ENCODE measurements at regions not wholly inside any gene's neighbourhood (a gene's known extent, or its start where the extent isn't known, plus 50 kb on each side); places are given as distances from the start of the nearest gene placed in this dataset.
"Not testable (repeated sequence)": the region's sequence is repeated elsewhere in the genome, so short reads cannot be mapped to it uniquely, and the experiment has no call there.

DNA sequence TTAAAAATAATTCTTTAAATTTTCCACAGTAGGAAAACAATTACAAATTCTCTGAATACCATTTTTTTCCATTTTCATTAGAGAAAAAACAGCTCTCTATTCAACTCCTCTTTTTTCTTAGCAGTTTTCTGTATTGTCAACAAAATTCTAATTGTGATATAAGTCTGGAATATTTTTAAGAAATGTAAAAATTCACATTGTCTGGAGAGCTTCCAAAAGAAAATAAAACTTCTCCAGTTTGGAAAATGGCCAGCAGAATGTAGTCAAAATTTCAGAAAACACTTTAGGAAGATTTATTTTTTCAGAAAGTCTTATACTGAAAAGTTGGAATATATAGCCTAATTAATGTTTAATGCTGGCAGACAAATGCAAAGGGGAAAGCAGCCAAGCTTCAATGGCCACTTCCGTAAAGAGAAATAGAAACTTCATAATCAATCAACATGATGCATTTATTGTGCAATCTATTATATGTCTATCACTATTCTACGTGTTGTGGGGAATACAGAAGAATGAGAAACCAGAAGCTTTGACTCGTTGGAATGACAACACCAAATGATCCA is 733.2 kb upstream of the PKDCC start:
- DNase-seq (ENCODE audit: low spot score), result no peak

DNA sequence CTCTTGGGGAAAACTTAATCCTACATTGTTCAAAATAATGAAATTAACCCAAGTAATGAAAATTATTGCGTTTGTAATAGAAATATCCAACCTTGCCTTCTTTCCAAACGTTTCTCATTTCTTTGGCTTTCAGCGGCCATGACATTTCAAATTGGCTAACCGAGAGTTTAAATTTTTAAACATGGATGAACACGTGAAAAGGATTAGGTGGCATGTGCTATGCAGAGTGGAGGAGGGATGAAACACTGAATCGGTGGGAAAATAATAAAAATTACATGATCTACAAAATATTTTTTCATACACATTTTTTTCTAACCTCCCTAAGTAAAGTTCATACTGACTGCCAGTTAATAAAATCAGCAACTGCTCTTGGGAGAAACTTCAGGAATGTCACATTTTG is 728.4 kb upstream of the PKDCC start:
- no peak for DNase-seq (ENCODE audit: low spot score)

DNA sequence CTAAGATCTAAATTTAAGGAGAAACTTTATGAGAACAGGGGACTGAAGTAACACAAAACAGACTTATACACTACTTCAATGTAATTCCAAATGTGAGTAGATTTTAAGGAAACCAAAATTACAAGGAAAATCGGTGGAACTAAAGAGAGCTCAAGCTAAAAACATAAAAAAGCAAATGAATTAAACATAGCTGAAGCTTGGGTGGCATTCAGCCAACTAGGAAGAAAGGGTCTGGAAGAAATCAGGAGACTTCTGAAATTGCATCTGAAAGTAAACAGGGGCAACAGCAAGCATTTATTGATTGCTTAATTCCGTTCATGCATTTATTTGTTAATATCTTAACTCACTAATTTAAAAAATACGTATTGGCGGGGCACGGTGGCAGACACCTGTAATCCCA is 727.3 kb upstream of the PKDCC start:
- no peak for DNase-seq (ENCODE audit: low spot score)

DNA sequence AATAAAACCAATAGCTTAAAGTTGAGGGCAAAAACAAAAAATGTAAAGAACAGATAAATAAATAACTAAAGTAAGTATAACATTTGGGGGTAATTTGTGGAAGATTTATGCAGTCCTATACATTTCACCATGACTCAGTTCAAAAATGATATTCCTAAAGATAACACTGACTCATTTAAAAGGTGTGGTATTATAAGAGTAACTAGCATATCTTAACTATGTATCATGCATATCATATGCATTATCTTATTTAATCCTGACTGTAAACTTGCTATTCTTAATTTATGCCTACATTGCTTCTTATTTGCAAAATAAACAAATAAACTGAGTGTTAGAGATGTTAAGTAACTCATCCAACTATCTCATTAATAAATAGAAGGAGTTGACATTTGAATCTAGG is 726.5 kb upstream of the PKDCC start:
- DNase-seq (ENCODE audit: low spot score), result no peak

DNA sequence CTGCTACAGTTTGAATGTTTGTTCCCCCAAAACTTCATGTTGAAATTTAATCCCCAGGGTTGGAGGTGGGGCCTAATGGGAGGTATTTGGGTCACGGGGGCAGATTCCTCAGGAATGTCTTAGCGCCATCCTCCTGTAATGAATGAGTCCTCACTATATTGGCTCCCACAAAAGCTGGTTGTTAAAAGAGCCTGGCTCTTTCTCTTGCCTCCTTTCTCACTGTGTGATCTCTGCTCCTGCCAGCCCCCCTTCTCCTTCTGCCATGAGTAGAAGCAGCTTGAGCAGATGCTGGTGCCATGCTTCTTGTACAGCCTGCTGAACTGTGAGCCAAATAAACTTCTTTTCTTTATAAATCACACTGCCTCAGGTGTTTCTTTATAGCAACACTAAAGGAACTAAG is 721.0 kb upstream of the PKDCC start:
- no peak for DNase-seq (ENCODE audit: low spot score)

DNA sequence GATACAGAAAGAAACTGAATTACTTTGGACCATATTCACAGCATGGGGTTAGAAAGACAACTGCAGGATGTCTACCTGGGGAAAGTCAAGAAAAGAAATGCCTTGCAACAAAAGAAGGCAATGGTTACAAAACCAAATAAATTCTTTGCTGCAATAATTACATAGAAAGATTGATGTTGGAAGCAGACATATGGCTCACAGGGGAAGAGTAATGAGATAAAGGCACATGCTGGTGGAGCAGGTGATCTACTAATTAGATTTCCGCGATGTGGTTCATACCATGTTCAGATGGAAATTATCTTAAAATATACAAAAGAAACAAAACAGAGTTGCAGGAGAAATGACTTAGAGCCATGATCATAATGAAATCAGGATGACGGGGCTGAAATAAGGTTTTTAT is 718.8 kb upstream of the PKDCC start:
- no peak for DNase-seq (ENCODE audit: low spot score)

DNA sequence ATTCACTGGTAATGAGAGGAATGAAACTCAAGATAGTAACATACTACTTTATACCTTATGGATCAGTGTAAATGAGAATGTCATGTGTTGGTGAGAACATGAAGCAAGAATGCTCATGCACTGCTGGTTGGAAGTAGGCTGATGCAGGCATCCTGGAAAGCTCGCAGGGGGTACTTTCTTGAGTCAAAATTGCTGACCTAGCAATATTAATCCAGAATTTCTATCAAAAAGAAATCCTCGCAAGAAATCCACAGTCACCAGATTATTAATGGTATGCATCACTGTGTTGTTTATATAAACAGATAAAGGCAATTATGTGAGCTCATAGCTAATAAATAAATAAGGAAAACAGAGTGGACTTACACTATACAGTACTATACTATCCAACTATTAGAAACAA is 713.7 kb upstream of the PKDCC start:
- DNase-seq (ENCODE audit: low spot score), result no peak

DNA sequence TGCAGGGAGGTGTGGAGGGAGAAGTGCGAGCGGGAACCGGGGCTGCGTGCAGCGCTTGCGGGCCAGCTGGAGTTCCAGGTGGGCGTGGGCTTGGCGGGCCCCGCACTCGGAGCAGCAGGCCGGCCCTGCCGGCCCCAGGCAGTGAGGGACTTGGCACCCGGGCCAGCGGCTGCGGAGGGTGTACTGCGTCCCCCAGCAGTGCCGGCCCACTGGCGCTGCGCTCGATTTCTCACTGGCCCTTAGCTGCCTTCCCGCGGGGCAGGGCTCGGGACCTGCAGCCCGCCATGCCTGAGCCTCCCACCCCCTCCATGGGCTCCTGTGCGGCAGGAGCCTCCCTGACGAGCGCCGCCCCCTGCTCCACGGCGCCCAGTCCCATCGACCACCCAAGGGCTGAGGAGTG is 712.2 kb upstream of the PKDCC start:
- not testable (repeated sequence) for DNase-seq (ENCODE audit: low spot score)

DNA sequence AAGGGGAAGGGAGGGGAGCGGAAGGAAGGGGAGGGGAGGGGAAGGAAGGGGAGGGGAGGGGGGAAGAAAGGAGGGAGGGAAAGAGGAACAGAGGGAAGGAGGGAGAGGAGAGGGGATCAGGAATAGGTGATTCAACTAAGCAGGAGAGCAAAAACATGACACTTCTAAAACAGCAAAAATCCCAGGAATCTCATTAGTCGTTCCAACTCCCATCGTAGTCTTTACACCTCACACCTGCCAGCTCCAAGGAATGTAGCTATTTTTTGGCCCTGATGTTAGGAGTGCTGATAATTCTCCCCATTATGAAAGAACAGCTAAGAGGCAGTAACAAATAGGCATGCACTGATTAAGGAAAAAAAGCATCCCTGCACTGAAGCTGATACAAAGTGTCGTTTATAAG is 709.9 kb upstream of the PKDCC start:
- no peak for DNase-seq (ENCODE audit: low spot score)

DNA sequence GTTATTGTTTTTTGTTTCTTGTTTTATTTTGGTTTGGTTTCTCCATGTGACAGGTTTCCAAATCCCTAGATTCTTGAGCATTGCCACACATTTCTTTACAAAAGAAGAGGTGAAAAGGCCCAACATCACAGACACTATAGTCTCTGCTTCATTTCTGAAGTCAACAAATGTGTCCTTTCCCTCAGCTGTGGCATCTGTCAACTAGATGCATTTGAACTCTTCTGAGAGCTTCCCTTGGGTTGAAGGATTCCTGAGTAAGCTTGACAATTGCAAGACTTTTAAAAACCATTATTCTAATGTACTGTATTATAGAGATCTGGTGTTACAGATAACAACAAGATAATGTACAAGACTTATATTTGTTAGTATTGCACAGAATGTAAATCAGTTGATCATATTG is 703.3 kb upstream of the PKDCC start:
- DNase-seq (ENCODE audit: low spot score), result no peak

DNA sequence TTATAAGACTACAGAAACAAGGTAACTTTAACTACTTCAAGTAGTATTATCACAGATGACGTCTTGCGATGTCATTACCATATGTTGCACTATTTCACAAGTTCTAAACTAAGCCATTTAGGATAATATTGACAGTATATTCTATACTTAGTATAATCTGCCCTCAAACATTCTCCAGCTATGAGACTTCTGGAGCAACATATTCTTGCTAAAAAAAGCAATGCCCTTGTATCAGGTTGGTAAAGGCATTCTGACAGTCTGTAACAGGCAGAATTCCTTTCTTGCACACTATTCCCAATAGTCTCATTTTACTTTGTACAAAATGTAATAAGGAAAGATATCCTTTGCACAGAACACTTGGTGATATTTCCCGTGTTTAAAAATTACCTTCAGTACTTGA is 694.8 kb upstream of the PKDCC start:
- no peak for DNase-seq (ENCODE audit: low spot score)

DNA sequence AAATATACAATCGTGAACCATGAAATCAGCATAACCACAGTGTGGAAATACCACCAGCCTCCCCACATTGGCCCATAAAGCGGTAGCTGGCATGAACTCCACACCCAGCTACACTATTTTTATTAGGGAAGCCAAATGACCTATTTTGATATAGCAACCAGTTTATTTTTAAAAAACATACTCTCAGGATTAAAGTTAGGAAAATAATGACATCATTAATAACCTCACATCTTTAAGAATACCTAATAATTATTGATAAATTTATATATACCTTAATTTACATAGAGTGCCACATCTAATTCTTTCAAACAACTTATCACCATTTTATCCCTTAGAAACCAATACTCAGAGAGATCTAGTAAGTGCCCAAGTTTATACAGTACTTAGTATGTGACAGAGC is 692.0 kb upstream of the PKDCC start:
- DNase-seq (ENCODE audit: low spot score), result no peak

DNA sequence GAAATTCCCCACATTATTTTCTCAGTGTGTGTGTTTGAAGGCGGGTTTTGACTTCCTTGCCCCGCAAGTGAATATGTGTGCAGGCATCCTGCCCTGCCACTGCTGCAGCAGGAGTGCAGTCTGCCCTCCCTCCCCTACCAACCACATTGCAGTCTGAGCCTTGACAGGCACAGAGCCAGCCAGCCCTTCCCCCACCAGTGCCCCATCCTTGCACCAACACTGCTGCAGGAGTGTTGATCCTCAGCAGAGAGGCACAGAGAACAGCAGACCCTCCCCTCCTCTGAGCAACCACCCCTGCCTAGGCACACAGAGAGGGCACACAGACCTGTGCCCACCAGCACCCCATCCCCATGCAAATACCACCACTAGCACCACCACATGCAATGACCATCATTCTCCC is 683.0 kb upstream of the PKDCC start:
- DNase-seq (ENCODE audit: low spot score), result no peak

DNA sequence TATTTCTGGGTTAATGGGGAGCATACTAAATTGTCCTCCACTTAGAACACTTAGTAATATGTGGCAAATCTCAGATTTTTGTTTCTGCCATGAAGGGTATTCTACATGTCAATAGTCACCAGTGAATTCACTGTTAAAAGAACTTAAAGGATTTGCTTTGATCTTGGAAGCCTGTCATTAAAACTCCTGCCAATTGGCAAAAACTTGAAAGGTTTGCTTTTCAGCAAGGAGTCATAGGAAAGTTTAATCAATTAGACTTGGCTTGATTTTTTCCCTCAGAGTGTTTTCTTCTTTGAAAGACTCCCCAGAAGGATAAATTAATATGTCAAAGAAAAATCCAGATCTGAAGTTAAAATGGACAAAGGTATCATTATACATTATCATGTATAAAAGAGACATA is 671.9 kb upstream of the PKDCC start:
- DNase-seq (ENCODE audit: low spot score), result no peak

DNA sequence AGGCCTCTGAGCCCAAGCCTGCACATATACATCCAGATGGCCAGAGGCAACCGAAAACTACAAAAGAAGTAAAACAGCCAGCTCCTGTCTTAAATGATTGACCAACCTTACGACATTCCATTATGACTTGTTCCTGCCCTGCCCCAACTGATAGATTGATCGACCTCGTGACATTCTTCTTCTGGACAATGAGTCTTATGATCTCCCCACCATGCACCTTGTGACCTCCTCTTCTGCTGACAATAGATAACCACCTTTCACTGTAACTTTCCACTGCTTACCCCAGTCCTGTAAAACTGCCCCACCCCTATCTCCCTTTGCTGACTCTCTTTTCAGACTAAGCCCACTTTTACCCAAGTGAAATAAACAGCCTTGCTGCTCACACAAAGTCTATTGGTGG is 670.0 kb upstream of the PKDCC start:
- DNase-seq (ENCODE audit: low spot score), result no peak

DNA sequence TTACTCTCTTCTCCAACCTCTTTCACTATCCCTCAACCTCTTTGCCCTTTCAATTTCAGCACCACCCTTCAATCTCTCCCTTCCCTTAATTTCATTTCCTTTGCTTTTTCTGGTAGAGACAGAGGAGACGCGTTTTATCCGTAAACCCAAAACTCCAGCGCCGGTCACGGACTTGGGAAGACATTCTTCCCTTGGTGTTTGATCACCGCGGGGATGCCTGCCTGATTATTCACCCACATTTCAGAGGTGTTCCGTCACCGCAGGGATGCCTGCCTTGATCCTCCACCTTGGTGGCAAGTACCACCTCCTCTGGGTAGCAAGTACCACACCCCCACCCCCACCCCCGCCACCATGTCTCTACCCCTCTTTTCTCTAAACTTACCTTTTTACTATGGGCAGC is 669.4 kb upstream of the PKDCC start:
- DNase-seq (ENCODE audit: low spot score), result no peak

DNA sequence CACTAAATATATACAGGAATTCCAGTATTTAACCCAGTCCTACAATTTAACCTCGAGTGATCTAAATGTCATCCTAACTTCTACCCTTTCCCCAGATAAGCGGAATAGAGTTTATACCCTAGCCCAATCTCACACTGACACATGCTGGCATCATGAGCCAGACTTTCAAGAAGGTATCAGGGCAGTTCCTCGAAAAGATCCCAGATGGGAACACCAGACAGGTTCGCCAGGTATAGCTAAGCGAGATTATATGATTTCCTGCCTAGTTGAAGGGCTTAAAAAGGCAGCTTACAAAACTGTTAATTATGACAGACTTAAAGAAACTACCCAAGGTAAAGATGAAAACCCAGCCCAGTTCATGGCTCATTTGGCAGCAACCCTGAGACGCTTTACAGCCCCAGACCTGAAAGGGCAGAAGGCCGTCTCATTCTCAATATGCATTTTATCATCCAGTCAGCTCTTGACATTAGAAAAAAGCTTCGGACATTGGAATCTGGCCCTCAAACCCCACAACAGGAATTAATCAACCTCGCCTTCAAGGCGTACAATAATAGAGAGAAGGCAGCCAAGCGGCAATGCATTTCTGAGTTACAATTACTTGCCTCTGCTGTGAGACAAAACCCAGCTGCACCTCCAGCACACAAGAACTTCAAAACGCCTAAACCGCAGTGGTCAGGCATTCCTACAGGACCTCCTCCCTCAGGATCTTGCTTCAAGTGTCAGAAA is 668.2 kb upstream of the PKDCC start:
- no peak for DNase-seq (ENCODE audit: low spot score)

DNA sequence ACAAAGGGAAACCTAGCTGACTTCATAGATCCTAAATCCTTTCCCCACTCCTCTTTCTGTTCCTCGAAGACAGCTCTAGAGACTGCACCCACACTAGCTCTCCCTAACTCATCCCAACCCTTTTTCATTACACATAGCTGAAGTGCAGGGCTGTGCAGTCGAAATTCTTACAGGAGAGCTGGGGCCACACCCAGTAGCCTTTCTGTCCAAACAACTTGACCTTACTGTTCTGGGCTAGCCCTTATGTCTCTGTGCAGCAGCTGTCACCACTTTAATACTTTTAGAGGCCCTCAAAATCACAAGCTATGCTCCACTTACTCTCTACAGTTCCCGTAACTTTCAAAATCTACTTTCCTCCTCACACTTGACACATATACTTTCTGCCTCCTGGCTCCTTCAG is 666.1 kb upstream of the PKDCC start:
- no peak for DNase-seq (ENCODE audit: low spot score)

DNA sequence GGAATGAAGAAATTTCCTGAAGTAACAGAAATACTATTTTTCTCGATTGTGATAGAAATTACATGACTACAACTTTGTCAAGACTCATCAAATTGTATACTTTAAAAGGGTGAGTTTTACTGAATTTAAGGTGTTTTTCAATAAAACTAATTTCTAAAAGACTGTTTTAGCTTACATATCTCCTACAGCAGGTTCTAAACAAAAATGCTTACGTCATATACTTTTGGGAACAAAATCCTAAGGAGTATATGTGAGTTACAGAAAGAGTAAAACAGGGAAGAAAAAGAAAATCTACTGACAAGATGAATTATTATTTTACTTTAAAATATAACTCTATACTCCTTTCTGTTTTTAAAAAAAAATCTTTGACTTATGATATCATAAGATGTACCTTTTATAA is 660.3 kb upstream of the PKDCC start:
- no peak for DNase-seq (ENCODE audit: low spot score)

DNA sequence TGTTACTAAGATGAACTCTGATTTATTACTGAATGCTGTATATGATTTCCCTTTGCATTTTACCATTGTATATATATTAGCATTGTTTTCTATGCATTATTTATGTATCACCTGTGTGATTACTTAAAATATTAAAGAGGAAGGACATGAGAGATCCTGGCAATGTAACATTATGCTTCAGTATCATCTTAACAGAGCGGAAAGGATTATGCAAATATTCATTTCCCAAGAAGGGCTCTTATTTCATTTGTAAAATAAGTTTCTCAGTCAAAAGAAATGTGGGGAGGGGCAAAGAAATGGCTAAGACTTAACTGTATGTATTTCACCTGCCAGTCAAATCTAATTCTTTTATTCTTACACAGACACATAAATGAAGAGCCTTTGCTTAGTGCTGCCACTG is 654.2 kb upstream of the PKDCC start:
- no peak for DNase-seq (ENCODE audit: low spot score)

DNA sequence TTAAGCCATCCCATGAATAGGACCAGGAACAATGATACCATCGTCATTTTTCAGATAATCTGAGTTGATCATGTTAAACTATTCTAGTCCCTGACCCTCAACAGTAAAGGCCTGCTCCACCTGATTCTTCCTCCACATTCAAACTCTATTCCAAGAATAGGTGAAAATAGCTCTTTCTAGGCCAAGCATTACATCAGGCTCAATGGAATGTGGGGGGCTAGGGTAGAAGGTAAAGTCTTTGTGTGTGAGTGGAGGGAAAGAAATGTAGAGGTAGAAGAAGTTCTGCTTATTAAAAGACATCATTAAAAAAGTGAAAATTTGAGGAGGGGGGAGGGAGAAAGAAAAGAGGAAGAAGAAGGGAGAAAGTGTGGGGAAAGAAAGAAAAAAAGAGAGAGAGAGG is 653.3 kb upstream of the PKDCC start:
- no peak for DNase-seq (ENCODE audit: low spot score)

DNA sequence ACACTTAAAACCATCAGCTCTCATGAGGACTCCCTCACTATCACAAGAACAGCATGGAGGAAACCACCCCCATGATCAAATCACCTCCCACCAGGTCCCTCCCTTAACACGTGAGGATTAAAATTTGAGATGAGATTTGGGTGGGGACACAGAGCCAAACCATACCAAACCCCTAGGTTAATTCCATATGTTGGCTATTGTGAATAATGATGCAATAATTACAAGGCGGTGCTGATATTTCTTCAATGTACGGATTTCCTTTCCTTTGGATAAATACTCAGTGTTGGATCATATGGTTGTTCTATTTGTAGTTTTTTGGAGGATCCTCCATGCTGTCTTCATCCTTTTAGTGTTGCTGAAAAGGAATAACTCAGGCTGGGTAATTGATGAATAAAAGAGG is 652.1 kb upstream of the PKDCC start:
- no peak for DNase-seq (ENCODE audit: low spot score)

DNA sequence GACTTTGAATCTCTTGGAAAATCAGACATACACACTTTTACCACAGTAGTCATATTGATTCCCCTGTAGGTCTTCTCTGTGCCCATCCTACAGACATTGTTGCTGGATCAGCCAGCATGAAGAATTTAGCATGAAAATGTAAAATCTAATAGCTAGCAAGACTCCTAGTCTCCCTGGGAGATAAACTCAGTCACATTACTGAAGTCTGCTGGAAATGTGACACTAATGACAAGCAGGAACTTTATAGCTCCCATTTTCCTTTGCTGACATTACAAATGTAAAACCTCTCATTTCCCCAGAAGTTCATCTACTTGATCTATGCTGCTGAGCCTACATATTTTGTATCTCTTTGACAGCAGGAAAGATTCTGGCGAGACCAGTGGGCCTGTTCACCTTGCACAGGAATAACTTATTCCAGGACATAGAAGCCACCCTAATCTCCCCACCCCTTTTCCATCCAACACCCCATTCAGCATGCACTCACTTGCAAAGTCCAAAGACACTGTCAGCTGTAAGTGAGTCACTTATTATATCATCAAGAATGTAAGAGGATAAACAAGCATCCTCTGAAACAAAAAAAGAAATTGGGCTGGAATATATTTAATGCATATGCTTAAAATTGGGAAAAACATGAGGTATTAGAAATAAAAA is 648.3 kb upstream of the PKDCC start:
- no peak for DNase-seq (ENCODE audit: low spot score)

DNA sequence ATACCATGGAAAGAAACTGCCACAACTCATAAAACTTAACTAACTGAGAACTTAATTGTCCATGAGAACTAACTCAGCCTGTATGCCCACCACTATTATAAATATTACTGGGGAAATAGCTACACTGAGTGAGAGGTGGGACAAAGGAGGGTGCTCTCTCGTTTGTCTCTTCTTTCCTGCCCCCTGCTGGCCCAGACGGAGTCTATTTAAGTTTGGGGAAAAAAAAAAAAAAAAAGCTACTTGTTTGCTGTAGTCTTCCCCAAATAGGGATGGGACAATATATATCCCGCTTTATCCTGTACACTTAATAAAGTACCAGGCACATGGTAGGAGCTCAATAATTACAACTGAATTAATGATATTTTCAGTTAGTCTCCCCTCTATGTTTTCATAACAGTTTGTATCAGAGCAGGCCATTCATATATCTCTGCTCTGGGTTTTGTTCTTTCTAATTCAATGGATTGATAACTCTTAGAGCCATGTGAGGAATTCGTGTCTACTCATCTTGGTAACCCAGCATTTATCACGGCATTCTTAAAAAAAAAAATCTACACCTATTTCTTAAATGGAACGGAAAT is 647.6 kb upstream of the PKDCC start:
- no peak for DNase-seq (ENCODE audit: low spot score)

Measured in germinal center (tissue), 1 donor.